GM23338 (cell line): ENCODE measurements at regions not wholly inside any gene's neighbourhood (a gene's known extent, or its start where the extent isn't known, plus 50 kb on each side); places are given as distances from the start of the nearest gene placed in this dataset.

Source experiments
- ATAC-seq: fragments of 200-7000 bp; cut with Tn5 transposase; 3 replicates; pipeline ENCODE4 v1.9.1; 2020
- DNase-seq: peaks from one replicate; pipeline ENCODE4 v3.0.0-alpha.2; 2015; ENCODE audit warnings: low spot score
- H2AFZ ChIP-seq: fragments of 200-600 bp; sonication (generic); 2 replicates; pipeline ENCODE4 v1.8.0; 2016; ENCODE audit warnings: antibody characterized with exemption, mild to moderate bottlenecking, moderate library complexity
- H3F3A ChIP-seq: fragments of 200-600 bp; sonication (generic); replicated peaks from 2 replicates; pipeline ENCODE4 v1.8.0; 2017; ENCODE audit warnings: antibody characterized with exemption, mixed run types, low read depth
- H3K27ac ChIP-seq: fragments of 200-600 bp; sonication (generic); 2 replicates; pipeline ENCODE4 v1.6.1; 2016; ENCODE audit warnings: low read depth
- H3K27me3 ChIP-seq: fragments of 200-600 bp; sonication (generic); 2 replicates; pipeline ENCODE4 v1.8.0; 2016; ENCODE audit warnings: mild to moderate bottlenecking, mixed run types, moderate library complexity; ENCODE audit not compliant: insufficient read depth
- H3K36me3 ChIP-seq: fragments of 200-600 bp; sonication (generic); 2 replicates; pipeline ENCODE4 v1.8.0; 2016; ENCODE audit warnings: mild to moderate bottlenecking; ENCODE audit not compliant: insufficient read depth
- H3K4me1 ChIP-seq: fragments of 200-600 bp; sonication (generic); 2 replicates; pipeline ENCODE4 v1.8.0; 2016; ENCODE audit warnings: mild to moderate bottlenecking, moderate library complexity; ENCODE audit not compliant: insufficient read depth
- H3K4me2 ChIP-seq: fragments of 200-600 bp; sonication (generic); 2 replicates; pipeline ENCODE4 v1.7.1; 2017; ENCODE audit warnings: mixed run types
- H3K4me3 ChIP-seq: fragments of 200-600 bp; sonication (generic); 2 replicates; pipeline ENCODE4 v1.6.1; 2016; ENCODE audit warnings: mixed run types
- H3K79me2 ChIP-seq: fragments of 200-600 bp; sonication (generic); replicated peaks from 2 replicates; pipeline ENCODE4 v1.8.0; 2017; ENCODE audit warnings: mild to moderate bottlenecking; ENCODE audit not compliant: insufficient read depth
- H3K9me2 ChIP-seq: fragments of 200-600 bp; sonication (generic); 2 replicates; pipeline ENCODE4 v1.8.0; 2017; ENCODE audit not compliant: insufficient read depth
- H4K20me1 ChIP-seq: fragments of 200-600 bp; sonication (generic); replicated peaks from 2 replicates; pipeline ENCODE4 v1.8.0; 2017; ENCODE audit warnings: mild to moderate bottlenecking; ENCODE audit not compliant: insufficient read depth
- H3K27ac Mint-ChIP-seq: 2 replicates; pipeline ENCODE4 v1.8.0; 2020; ENCODE audit warnings: inconsistent platforms, mild to moderate bottlenecking, moderate library complexity, mixed read lengths
- H3K27me3 Mint-ChIP-seq: 3 replicates; pipeline ENCODE4 v1.8.0; 2022; ENCODE audit warnings: low read depth, mild to moderate bottlenecking, moderate library complexity, mixed read lengths, inconsistent platforms; ENCODE audit not compliant: insufficient read depth, poor library complexity
- H3K36me3 Mint-ChIP-seq: 3 replicates; pipeline ENCODE4 v1.8.0; 2021; ENCODE audit warnings: low read depth, mild to moderate bottlenecking, inconsistent platforms, moderate library complexity, mixed read lengths
- H3K4me1 Mint-ChIP-seq: 3 replicates; pipeline ENCODE4 v1.8.0; 2020; ENCODE audit warnings: mild to moderate bottlenecking, inconsistent platforms, mixed read lengths
- H3K4me3 Mint-ChIP-seq: 3 replicates; pipeline ENCODE4 v1.8.0; 2021; ENCODE audit warnings: moderate library complexity, mild to moderate bottlenecking, inconsistent platforms, mixed read lengths
- H3K9me3 Mint-ChIP-seq: 3 replicates; pipeline ENCODE4 v1.8.0; 2020; ENCODE audit warnings: moderate library complexity, mild to moderate bottlenecking, inconsistent platforms, mixed read lengths
- CREB1 ChIP-seq: fragments of 250-450 bp; sonication (Bioruptor Pico); IDR thresholded peaks from 2 replicates; pipeline ENCODE4 v1.5.0; 2020; ENCODE audit warnings: low read depth, mild to moderate bottlenecking, moderate library complexity
- EZH2 ChIP-seq: fragments of 200-600 bp; sonication (generic); IDR thresholded peaks from one replicate; pipeline ENCODE4 v1.8.0; 2017; ENCODE audit warnings: antibody characterized with exemption, mild to moderate bottlenecking, low read depth; ENCODE audit not compliant: unreplicated experiment
- EZH2phosphoT487 ChIP-seq: fragments of 200-600 bp; sonication (generic); IDR thresholded peaks from one replicate; pipeline ENCODE4 v1.8.1; 2018; ENCODE audit warnings: antibody characterized with exemption; ENCODE audit not compliant: unreplicated experiment
- JUNB ChIP-seq: IDR thresholded peaks from one replicate; pipeline ENCODE4 v1.6.1; 2016; ENCODE audit warnings: antibody characterized with exemption; ENCODE audit not compliant: unreplicated experiment
- NANOG ChIP-seq: IDR thresholded peaks from 2 replicates; pipeline ENCODE4 v1.6.1; 2016; ENCODE audit warnings: antibody characterized with exemption, borderline replicate concordance
- POLR2AphosphoS5 ChIP-seq: IDR thresholded peaks from 2 replicates; pipeline ENCODE4 v1.6.1; 2016; ENCODE audit warnings: antibody characterized with exemption, low read depth
- STAT1 ChIP-seq: IDR thresholded peaks from one replicate; pipeline ENCODE4 v1.6.1; 2016; ENCODE audit warnings: antibody characterized with exemption; ENCODE audit not compliant: unreplicated experiment
- ZNF114 ChIP-seq: fragments of 250-450 bp; sonication (Bioruptor Pico); IDR thresholded peaks from 2 replicates; pipeline ENCODE4 v1.5.0; 2020; ENCODE audit warnings: mild to moderate bottlenecking, moderate library complexity
- ZNF331 ChIP-seq: fragments of 250-450 bp; sonication (Bioruptor Pico); IDR thresholded peaks from 2 replicates; pipeline ENCODE4 v1.5.0; 2020; ENCODE audit warnings: low read depth, mild to moderate bottlenecking, moderate library complexity
- TF ChIP-seq, protein P1 (sequence below), 2 experiments: fragments of 200-600 bp in 1 of 2; sonication (generic) in 1 of 2; conservative IDR thresholded peaks; 2 replicates each; pipeline versions ENCODE4 v1.5.1 to v1.6.1; 2016 to 2017; ENCODE audit warnings: antibody characterized with exemption in 2 of 2, low read depth in 2 of 2, mild to moderate bottlenecking in 2 of 2, moderate library complexity in 1 of 2
- TF ChIP-seq, protein P2 (sequence below): IDR thresholded peaks from one replicate; pipeline ENCODE4 v1.6.1; 2018; ENCODE audit warnings: antibody characterized with exemption; ENCODE audit not compliant: unreplicated experiment
- TF ChIP-seq, protein P3 (sequence below): IDR thresholded peaks from 2 replicates; pipeline ENCODE4 v1.6.1; 2016; ENCODE audit warnings: antibody characterized with exemption

DNA sequence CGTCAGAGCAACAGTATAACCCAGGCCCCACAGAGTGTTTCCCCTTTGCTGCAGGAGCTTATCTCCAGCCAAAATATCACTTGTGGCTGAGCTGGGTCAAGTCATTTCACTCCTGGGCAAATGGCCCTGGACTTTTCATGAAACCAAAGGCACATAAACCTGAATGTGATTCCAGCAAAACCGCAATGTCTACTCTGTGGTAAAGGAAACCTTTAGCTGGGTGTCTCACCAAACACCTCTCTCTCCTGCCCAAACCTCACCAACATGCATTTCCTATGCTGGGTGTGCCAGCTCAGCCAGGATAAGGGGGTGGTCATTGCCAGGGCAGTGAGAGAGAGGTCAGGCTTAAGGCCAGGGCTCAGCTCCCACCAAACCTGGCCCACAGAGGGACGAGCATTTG is 67.4 kb downstream of the GTPBP8 start:
- Histone ChIP-seq H3K27ac (no peak overlapping the region), H3K79me2 (no peaks in the 10 kb centered on the region), H2AFZ (no peak overlapping the region), H3K36me3 (no peaks in the 10 kb centered on the region), H4K20me1 (no peaks in the 10 kb centered on the region), H3K4me1 (no peaks in the 10 kb centered on the region), H3K27me3 (no peaks in the 10 kb centered on the region), H3K4me2 (no peak overlapping the region), H3K9me2 (0 out of 2 replicates have a peak, but pooled peaks cover 4% of the 10 kb centered on the region), H3F3A (no peaks in the 10 kb centered on the region), H3K4me3 (no peak overlapping the region)
- H3K27me3 Mint-ChIP-seq, result peaks cover 2% of the 10 kb centered on the region
- H3K4me3 Mint-ChIP-seq, result no peak overlapping the region
- no peaks in the 10 kb centered on the region for H3K36me3 Mint-ChIP-seq
- DNase-seq (no peak), ATAC-seq (no peak)
- H3K27ac Mint-ChIP-seq, result no peak overlapping the region
- H3K4me1 Mint-ChIP-seq, result no peaks in the 10 kb centered on the region
- no peaks in the 10 kb centered on the region for H3K9me3 Mint-ChIP-seq
- TF ChIP-seq ZNF331, result no peak

DNA sequence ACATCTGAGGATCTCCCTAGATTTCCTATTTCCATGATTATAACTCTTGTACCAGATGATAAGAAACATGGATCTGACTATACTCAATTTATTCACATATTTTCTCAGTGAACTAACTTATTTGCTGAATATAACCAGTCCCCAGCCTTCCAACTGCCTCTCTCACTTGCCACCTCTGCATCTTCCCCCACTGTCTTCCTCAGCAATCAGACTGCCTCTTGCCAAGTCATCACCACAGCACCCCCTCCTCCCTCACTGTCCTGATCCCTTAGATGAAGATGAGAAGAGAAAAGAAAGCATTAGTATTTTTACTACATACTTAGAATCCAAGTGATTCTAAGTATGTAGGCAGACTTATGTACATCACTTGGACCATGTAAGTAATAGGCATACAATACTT is 71.9 kb downstream of the GTPBP8 start:
- Mint-ChIP-seq H3K4me3 (no peak overlapping the region), H3K36me3 (no peaks in the 10 kb centered on the region), H3K9me3 (peaks cover 5% of the 10 kb centered on the region; the same call in 1 of the 3 replicates), H3K27ac (no peak overlapping the region), H3K4me1 (no peaks in the 10 kb centered on the region), H3K27me3 (peaks cover 3% of the 10 kb centered on the region)
- Histone ChIP-seq H3K36me3 (no peaks in the 10 kb centered on the region), H3K4me3 (no peak overlapping the region), H3K27ac (no peak overlapping the region), H3K27me3 (no peaks in the 10 kb centered on the region), H3F3A (no peaks in the 10 kb centered on the region), H2AFZ (no peak overlapping the region), H4K20me1 (no peaks in the 10 kb centered on the region), H3K4me1 (no peaks in the 10 kb centered on the region), H3K79me2 (no peaks in the 10 kb centered on the region), H3K4me2 (no peak overlapping the region), H3K9me2 (0 out of 2 replicates have a peak, but pooled peaks cover 11% of the 10 kb centered on the region)
- ATAC-seq (no peak), DNase-seq (no peak)
- TF ChIP-seq EZH2phosphoT487 (no peak), NANOG (no peak), JUNB (no peak), STAT1 (no peak), ZNF114 (CRISPR knock-in tag) (no peak), EZH2 (no peak), POLR2AphosphoS5 (no peak), CREB1 (CRISPR knock-in tag) (no peak)
- TF ChIP-seq, protein P1, sequence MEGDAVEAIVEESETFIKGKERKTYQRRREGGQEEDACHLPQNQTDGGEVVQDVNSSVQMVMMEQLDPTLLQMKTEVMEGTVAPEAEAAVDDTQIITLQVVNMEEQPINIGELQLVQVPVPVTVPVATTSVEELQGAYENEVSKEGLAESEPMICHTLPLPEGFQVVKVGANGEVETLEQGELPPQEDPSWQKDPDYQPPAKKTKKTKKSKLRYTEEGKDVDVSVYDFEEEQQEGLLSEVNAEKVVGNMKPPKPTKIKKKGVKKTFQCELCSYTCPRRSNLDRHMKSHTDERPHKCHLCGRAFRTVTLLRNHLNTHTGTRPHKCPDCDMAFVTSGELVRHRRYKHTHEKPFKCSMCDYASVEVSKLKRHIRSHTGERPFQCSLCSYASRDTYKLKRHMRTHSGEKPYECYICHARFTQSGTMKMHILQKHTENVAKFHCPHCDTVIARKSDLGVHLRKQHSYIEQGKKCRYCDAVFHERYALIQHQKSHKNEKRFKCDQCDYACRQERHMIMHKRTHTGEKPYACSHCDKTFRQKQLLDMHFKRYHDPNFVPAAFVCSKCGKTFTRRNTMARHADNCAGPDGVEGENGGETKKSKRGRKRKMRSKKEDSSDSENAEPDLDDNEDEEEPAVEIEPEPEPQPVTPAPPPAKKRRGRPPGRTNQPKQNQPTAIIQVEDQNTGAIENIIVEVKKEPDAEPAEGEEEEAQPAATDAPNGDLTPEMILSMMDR (conservative IDR thresholded peaks at IDR 0.05; ENCODE audit: low read depth in 2 of 2), result no peak
- TF ChIP-seq, protein P2, sequence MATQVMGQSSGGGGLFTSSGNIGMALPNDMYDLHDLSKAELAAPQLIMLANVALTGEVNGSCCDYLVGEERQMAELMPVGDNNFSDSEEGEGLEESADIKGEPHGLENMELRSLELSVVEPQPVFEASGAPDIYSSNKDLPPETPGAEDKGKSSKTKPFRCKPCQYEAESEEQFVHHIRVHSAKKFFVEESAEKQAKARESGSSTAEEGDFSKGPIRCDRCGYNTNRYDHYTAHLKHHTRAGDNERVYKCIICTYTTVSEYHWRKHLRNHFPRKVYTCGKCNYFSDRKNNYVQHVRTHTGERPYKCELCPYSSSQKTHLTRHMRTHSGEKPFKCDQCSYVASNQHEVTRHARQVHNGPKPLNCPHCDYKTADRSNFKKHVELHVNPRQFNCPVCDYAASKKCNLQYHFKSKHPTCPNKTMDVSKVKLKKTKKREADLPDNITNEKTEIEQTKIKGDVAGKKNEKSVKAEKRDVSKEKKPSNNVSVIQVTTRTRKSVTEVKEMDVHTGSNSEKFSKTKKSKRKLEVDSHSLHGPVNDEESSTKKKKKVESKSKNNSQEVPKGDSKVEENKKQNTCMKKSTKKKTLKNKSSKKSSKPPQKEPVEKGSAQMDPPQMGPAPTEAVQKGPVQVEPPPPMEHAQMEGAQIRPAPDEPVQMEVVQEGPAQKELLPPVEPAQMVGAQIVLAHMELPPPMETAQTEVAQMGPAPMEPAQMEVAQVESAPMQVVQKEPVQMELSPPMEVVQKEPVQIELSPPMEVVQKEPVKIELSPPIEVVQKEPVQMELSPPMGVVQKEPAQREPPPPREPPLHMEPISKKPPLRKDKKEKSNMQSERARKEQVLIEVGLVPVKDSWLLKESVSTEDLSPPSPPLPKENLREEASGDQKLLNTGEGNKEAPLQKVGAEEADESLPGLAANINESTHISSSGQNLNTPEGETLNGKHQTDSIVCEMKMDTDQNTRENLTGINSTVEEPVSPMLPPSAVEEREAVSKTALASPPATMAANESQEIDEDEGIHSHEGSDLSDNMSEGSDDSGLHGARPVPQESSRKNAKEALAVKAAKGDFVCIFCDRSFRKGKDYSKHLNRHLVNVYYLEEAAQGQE, result no peak
- TF ChIP-seq, protein P3, sequence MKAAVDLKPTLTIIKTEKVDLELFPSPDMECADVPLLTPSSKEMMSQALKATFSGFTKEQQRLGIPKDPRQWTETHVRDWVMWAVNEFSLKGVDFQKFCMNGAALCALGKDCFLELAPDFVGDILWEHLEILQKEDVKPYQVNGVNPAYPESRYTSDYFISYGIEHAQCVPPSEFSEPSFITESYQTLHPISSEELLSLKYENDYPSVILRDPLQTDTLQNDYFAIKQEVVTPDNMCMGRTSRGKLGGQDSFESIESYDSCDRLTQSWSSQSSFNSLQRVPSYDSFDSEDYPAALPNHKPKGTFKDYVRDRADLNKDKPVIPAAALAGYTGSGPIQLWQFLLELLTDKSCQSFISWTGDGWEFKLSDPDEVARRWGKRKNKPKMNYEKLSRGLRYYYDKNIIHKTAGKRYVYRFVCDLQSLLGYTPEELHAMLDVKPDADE, result no peak
